Central memory CD8-positive, alpha-beta T cell (primary cell): ENCODE measurements at regions not wholly inside any gene's neighbourhood (a gene's known extent, or its start where the extent isn't known, plus 50 kb on each side); places are given as distances from the start of the nearest gene placed in this dataset.
A peak's percentile ranks its signal among the peaks of the same experiment; 100 is the strongest.
"Not testable (repeated sequence)": the region's sequence is repeated elsewhere in the genome, so short reads cannot be mapped to it uniquely, and the experiment has no call there.

ENCODE experiments used
- ATAC-seq: fragments of 150-1000 bp; cut with Tn5 transposase; replicated peaks from 2 replicates; pipeline ENCODE4 v1.10.0; 2022; ENCODE audit warnings: mild to moderate bottlenecking, moderate FRiP score, moderate number of reproducible peaks; ENCODE audit not compliant: poor library complexity, severe bottlenecking; ENCODE audit errors: extremely low read depth
- DNase-seq, 2 donors: peaks; one replicate each; pipeline ENCODE4 v3.0.0; 2021; ENCODE audit warnings: low spot score in 2 of 2
- H3K27ac Mint-ChIP-seq: one replicate; pipeline ENCODE4 v1.8.0; 2022; ENCODE audit warnings: low read depth, mild to moderate bottlenecking, moderate library complexity, mixed read lengths
- H3K27me3 Mint-ChIP-seq: one replicate; pipeline ENCODE4 v1.8.0; 2022; ENCODE audit warnings: mixed read lengths
- H3K36me3 Mint-ChIP-seq: one replicate; pipeline ENCODE4 v1.8.0; 2022; ENCODE audit warnings: mild to moderate bottlenecking, moderate library complexity, mixed read lengths; ENCODE audit not compliant: insufficient read depth
- H3K4me1 Mint-ChIP-seq: one replicate; pipeline ENCODE4 v1.8.0; 2022; ENCODE audit warnings: mixed read lengths
- H3K4me3 Mint-ChIP-seq: one replicate; pipeline ENCODE4 v1.8.0; 2022; ENCODE audit warnings: mild to moderate bottlenecking, moderate library complexity, mixed read lengths
- H3K9me3 Mint-ChIP-seq: one replicate; pipeline ENCODE4 v1.8.0; 2022; ENCODE audit warnings: mixed read lengths

- ATAC-seq = no peak
- H3K27me3 Mint-ChIP-seq = peaks cover 63% of the 10 kb centered on the region
Measured at GRCh38 chr5:176133289-176133870, 104.8 kb upstream of the SIMC1 start.

GRCh38 chr5:176133877-176134276 lies 104.3 kb upstream of the SIMC1 start:
- H3K4me3 Mint-ChIP-seq = peak overlapping the region; percentile 57
- no peaks in the 10 kb centered on the region for H3K9me3 Mint-ChIP-seq
- H3K4me1 Mint-ChIP-seq = peaks cover 17% of the 10 kb centered on the region
- peaks cover 63% of the 10 kb centered on the region for H3K27me3 Mint-ChIP-seq
- DNase-seq (no peak), ATAC-seq (no peak)
- H3K36me3 Mint-ChIP-seq = no peaks in the 10 kb centered on the region
- peak overlapping the region; percentile 16 for H3K27ac Mint-ChIP-seq

More at GRCh38 chr5:176133289-176133870, 104.8 kb upstream of the SIMC1 start:
- H3K4me1 Mint-ChIP-seq = peaks cover 17% of the 10 kb centered on the region
- H3K4me3 Mint-ChIP-seq = peak overlapping the region; percentile 57
- H3K9me3 Mint-ChIP-seq = no peaks in the 10 kb centered on the region
- no peaks in the 10 kb centered on the region for H3K36me3 Mint-ChIP-seq
- H3K27ac Mint-ChIP-seq = peak overlapping the region; percentile 16
- DNase-seq = no peak

GRCh38 chr5:176134529-176135223 lies 103.5 kb upstream of the SIMC1 start:
- H3K27me3 Mint-ChIP-seq = peaks cover 64% of the 10 kb centered on the region
- DNase-seq (no peak), ATAC-seq (no peak)
- H3K9me3 Mint-ChIP-seq = no peaks in the 10 kb centered on the region
- no peak overlapping the region for H3K27ac Mint-ChIP-seq
- no peak overlapping the region for H3K4me3 Mint-ChIP-seq
- no peaks in the 10 kb centered on the region for H3K36me3 Mint-ChIP-seq
- H3K4me1 Mint-ChIP-seq = peaks cover 17% of the 10 kb centered on the region

- H3K9me3 Mint-ChIP-seq, DNase-seq, H3K27ac Mint-ChIP-seq, H3K4me3 Mint-ChIP-seq, H3K36me3 Mint-ChIP-seq, ATAC-seq, H3K4me1 Mint-ChIP-seq: not testable (repeated sequence)
- peaks cover 69% of the 10 kb centered on the region for H3K27me3 Mint-ChIP-seq
Measured at GRCh38 chr5:176140138-176140537, 98.1 kb upstream of the SIMC1 start.

- Mint-ChIP-seq H3K36me3 (no peaks in the 10 kb centered on the region), H3K27me3 (peaks cover 76% of the 10 kb centered on the region), H3K4me1 (no peaks in the 10 kb centered on the region), H3K4me3 (no peak overlapping the region), H3K9me3 (peaks cover 9% of the 10 kb centered on the region), H3K27ac (no peak overlapping the region)
- DNase-seq (no peak), ATAC-seq (no peak)
Measured at GRCh38 chr5:176144508-176144907, 93.7 kb upstream of the SIMC1 start.

GRCh38 chr5:176149948-176150347 lies 88.3 kb upstream of the SIMC1 start:
- H3K36me3 Mint-ChIP-seq, ATAC-seq, H3K4me1 Mint-ChIP-seq, H3K4me3 Mint-ChIP-seq, H3K27ac Mint-ChIP-seq, DNase-seq, H3K9me3 Mint-ChIP-seq: not testable (repeated sequence)
- peaks cover 57% of the 10 kb centered on the region for H3K27me3 Mint-ChIP-seq

- H3K36me3 Mint-ChIP-seq = no peaks in the 10 kb centered on the region
- H3K27me3 Mint-ChIP-seq = peaks cover 59% of the 10 kb centered on the region
- ATAC-seq (no peak), DNase-seq (no peak)
- no peak overlapping the region for H3K27ac Mint-ChIP-seq
- no peak overlapping the region for H3K4me3 Mint-ChIP-seq
- H3K9me3 Mint-ChIP-seq = no peaks in the 10 kb centered on the region
- H3K4me1 Mint-ChIP-seq = no peaks in the 10 kb centered on the region
Measured at GRCh38 chr5:176151281-176151680, 86.9 kb upstream of the SIMC1 start.

- Mint-ChIP-seq H3K27ac (no peak overlapping the region), H3K27me3 (peaks cover 59% of the 10 kb centered on the region), H3K4me1 (no peaks in the 10 kb centered on the region), H3K4me3 (no peak overlapping the region), H3K9me3 (no peaks in the 10 kb centered on the region), H3K36me3 (no peaks in the 10 kb centered on the region)
- ATAC-seq (no peak), DNase-seq (no peak)
Measured at GRCh38 chr5:176152191-176152929, 85.9 kb upstream of the SIMC1 start.

GRCh38 chr5:176152930-176153311 lies 85.3 kb upstream of the SIMC1 start:
- Mint-ChIP-seq H3K4me3 (no peak overlapping the region), H3K27ac (no peak overlapping the region), H3K27me3 (peaks cover 59% of the 10 kb centered on the region), H3K36me3 (no peaks in the 10 kb centered on the region), H3K9me3 (no peaks in the 10 kb centered on the region), H3K4me1 (no peaks in the 10 kb centered on the region)
- DNase-seq (no peak), ATAC-seq (no peak)

- no peak for ATAC-seq
- Mint-ChIP-seq H3K9me3 (no peaks in the 10 kb centered on the region), H3K4me1 (no peaks in the 10 kb centered on the region), H3K36me3 (no peaks in the 10 kb centered on the region), H3K4me3 (no peak overlapping the region), H3K27me3 (peaks cover 64% of the 10 kb centered on the region), H3K27ac (no peak overlapping the region)
- DNase-seq = no peak
Measured at GRCh38 chr5:176153741-176154140, 84.5 kb upstream of the SIMC1 start.

GRCh38 chr5:176154821-176155220 lies 83.4 kb upstream of the SIMC1 start:
- H3K9me3 Mint-ChIP-seq = no peaks in the 10 kb centered on the region
- H3K4me3 Mint-ChIP-seq = no peak overlapping the region
- H3K27me3 Mint-ChIP-seq = peaks cover 75% of the 10 kb centered on the region
- no peaks in the 10 kb centered on the region for H3K36me3 Mint-ChIP-seq
- ATAC-seq (no peak), DNase-seq (no peak)
- H3K4me1 Mint-ChIP-seq = no peaks in the 10 kb centered on the region
- no peak overlapping the region for H3K27ac Mint-ChIP-seq

GRCh38 chr5:176155922-176156359 lies 82.3 kb upstream of the SIMC1 start:
- Mint-ChIP-seq H3K36me3 (no peaks in the 10 kb centered on the region), H3K27me3 (peaks cover 86% of the 10 kb centered on the region), H3K27ac (no peak overlapping the region), H3K9me3 (no peaks in the 10 kb centered on the region), H3K4me1 (no peaks in the 10 kb centered on the region), H3K4me3 (no peak overlapping the region)
- DNase-seq (no peak), ATAC-seq (no peak)

- H3K9me3 Mint-ChIP-seq = no peaks in the 10 kb centered on the region
- no peak overlapping the region for H3K4me3 Mint-ChIP-seq
- DNase-seq (no peak), ATAC-seq (no peak)
- H3K27me3 Mint-ChIP-seq = peaks cover 78% of the 10 kb centered on the region
- H3K27ac Mint-ChIP-seq = no peak overlapping the region
- no peaks in the 10 kb centered on the region for H3K36me3 Mint-ChIP-seq
- no peaks in the 10 kb centered on the region for H3K4me1 Mint-ChIP-seq
Measured at GRCh38 chr5:176157656-176158055, 80.6 kb upstream of the SIMC1 start.
